Osteoblast (primary cell): ENCODE measurements at regions not wholly inside any gene's neighbourhood (a gene's known extent, or its start where the extent isn't known, plus 50 kb on each side); places are given as distances from the start of the nearest gene placed in this dataset.

Source experiments
- DNase-seq: peaks from one replicate; pipeline ENCODE4 v3.0.0; 2011; ENCODE audit warnings: low spot score, mixed read lengths; ENCODE audit not compliant: insufficient read length; ENCODE audit errors: missing footprints
- H2AFZ ChIP-seq: 2 replicates; pipeline ENCODE4 v1.6.0; 2011; ENCODE audit warnings: mild to moderate bottlenecking, low read length
- H3K27ac ChIP-seq: 2 replicates; pipeline ENCODE4 v1.5.1; 2011; ENCODE audit warnings: mild to moderate bottlenecking, low read depth, low read length, moderate library complexity
- H3K27me3 ChIP-seq: 2 replicates; pipeline ENCODE4 v1.6.0; 2012; ENCODE audit warnings: mild to moderate bottlenecking, control low read depth, inconsistent platforms, low read length, moderate library complexity; ENCODE audit not compliant: insufficient read depth
- H3K36me3 ChIP-seq: 2 replicates; pipeline ENCODE4 v1.5.1; 2011; ENCODE audit warnings: mild to moderate bottlenecking, low read length, control low read depth, moderate library complexity; ENCODE audit not compliant: insufficient read depth
- H3K4me1 ChIP-seq: 2 replicates; pipeline ENCODE4 v1.5.1; 2011; ENCODE audit warnings: mild to moderate bottlenecking, low read length, control low read depth, moderate library complexity; ENCODE audit not compliant: insufficient read depth
- H3K4me2 ChIP-seq: 2 replicates; pipeline ENCODE4 v1.6.0; 2011; ENCODE audit warnings: mild to moderate bottlenecking, low read length; ENCODE audit not compliant: insufficient read depth
- H3K4me3 ChIP-seq: fragments of 200-600 bp; sonication (generic); 3 replicates; pipeline ENCODE4 v1.5.1; 2012; ENCODE audit warnings: mild to moderate bottlenecking, low read length, inconsistent platforms; ENCODE audit not compliant: insufficient read depth
- H3K79me2 ChIP-seq: 2 replicates; pipeline ENCODE4 v1.6.0; 2012; ENCODE audit warnings: mild to moderate bottlenecking, low read length, control low read depth, inconsistent platforms; ENCODE audit not compliant: insufficient read depth
- H3K9me3 ChIP-seq: 2 replicates; pipeline ENCODE4 v1.5.1; 2011; ENCODE audit warnings: low read depth, low read length, control low read depth
- H4K20me1 ChIP-seq: 2 replicates; pipeline ENCODE4 v1.6.0; 2012; ENCODE audit warnings: mild to moderate bottlenecking, low read length, control low read depth; ENCODE audit not compliant: insufficient read depth
- CTCF ChIP-seq: IDR thresholded peaks from 2 replicates; pipeline ENCODE4 v1.5.1; 2011; ENCODE audit warnings: mild to moderate bottlenecking, low read depth, low read length, moderate library complexity; ENCODE audit errors: extremely low read depth

GRCh38 chr14:100384819-100385813 lies 62.0 kb downstream of the SLC25A47 start:
- H3K4me2 ChIP-seq, result no peak overlapping the region
- H3K79me2 ChIP-seq, result peaks cover 23% of the 10 kb centered on the region
- no peaks in the 10 kb centered on the region for H3K9me3 ChIP-seq
- H3K27ac ChIP-seq, result no peak overlapping the region
- DNase-seq, result peak; percentile 81
- H2AFZ ChIP-seq, result no peak overlapping the region
- peak; percentile 68 for TF ChIP-seq CTCF
- H4K20me1 ChIP-seq, result peaks cover 20% of the 10 kb centered on the region
- H3K4me1 ChIP-seq, result no peaks in the 10 kb centered on the region
- peaks cover 6% of the 10 kb centered on the region for H3K36me3 ChIP-seq
- H3K27me3 ChIP-seq, result no peaks in the 10 kb centered on the region
- no peak overlapping the region for H3K4me3 ChIP-seq

- no peak for DNase-seq
- H3K4me2 ChIP-seq, result no peak overlapping the region
- H4K20me1 ChIP-seq, result peaks cover 24% of the 10 kb centered on the region
- H3K27me3 ChIP-seq, result no peaks in the 10 kb centered on the region
- no peak overlapping the region for H3K4me3 ChIP-seq
- no peak for TF ChIP-seq CTCF
- no peaks in the 10 kb centered on the region for H3K9me3 ChIP-seq
- H3K36me3 ChIP-seq, result peaks cover 6% of the 10 kb centered on the region
- H3K4me1 ChIP-seq, result no peaks in the 10 kb centered on the region
- peaks cover 22% of the 10 kb centered on the region for H3K79me2 ChIP-seq
- H3K27ac ChIP-seq, result no peak overlapping the region
- no peak overlapping the region for H2AFZ ChIP-seq
These were observed 63.0 kb downstream of the SLC25A47 start for GRCh38 chr14:100386121-100386520.

GRCh38 chr14:100386846-100387245 lies 63.7 kb downstream of the SLC25A47 start:
- peaks cover 24% of the 10 kb centered on the region for H3K79me2 ChIP-seq
- no peak for DNase-seq
- no peak overlapping the region for H3K27ac ChIP-seq
- no peaks in the 10 kb centered on the region for H3K4me1 ChIP-seq
- no peak for TF ChIP-seq CTCF
- H3K36me3 ChIP-seq, result peaks cover 1% of the 10 kb centered on the region
- H3K4me2 ChIP-seq, result no peak overlapping the region
- H3K9me3 ChIP-seq, result no peaks in the 10 kb centered on the region
- H4K20me1 ChIP-seq, result peaks cover 24% of the 10 kb centered on the region
- no peak overlapping the region for H2AFZ ChIP-seq
- no peak overlapping the region for H3K4me3 ChIP-seq
- H3K27me3 ChIP-seq, result no peaks in the 10 kb centered on the region

GRCh38 chr14:100387450-100387849 lies 64.3 kb downstream of the SLC25A47 start:
- Histone ChIP-seq H3K4me2 (no peak overlapping the region), H3K36me3 (no peaks in the 10 kb centered on the region), H3K9me3 (no peaks in the 10 kb centered on the region), H2AFZ (no peak overlapping the region), H3K4me3 (no peak overlapping the region), H4K20me1 (peaks cover 24% of the 10 kb centered on the region), H3K27me3 (no peaks in the 10 kb centered on the region), H3K27ac (no peak overlapping the region), H3K79me2 (peaks cover 24% of the 10 kb centered on the region), H3K4me1 (peaks cover 4% of the 10 kb centered on the region)
- TF ChIP-seq CTCF, result no peak
- DNase-seq, result no peak
